Myocyte (in vitro differentiated cells): ENCODE measurements at regions not wholly inside any gene's neighbourhood (a gene's known extent, or its start where the extent isn't known, plus 50 kb on each side); places are given as distances from the start of the nearest gene placed in this dataset.
"Not testable (repeated sequence)": the region's sequence is repeated elsewhere in the genome, so short reads cannot be mapped to it uniquely, and the experiment has no call there.

ENCODE experiments used
- DNase-seq: peaks from one replicate; pipeline ENCODE4 v3.0.0-alpha.2; 2012; ENCODE audit warnings: low read depth

DNA sequence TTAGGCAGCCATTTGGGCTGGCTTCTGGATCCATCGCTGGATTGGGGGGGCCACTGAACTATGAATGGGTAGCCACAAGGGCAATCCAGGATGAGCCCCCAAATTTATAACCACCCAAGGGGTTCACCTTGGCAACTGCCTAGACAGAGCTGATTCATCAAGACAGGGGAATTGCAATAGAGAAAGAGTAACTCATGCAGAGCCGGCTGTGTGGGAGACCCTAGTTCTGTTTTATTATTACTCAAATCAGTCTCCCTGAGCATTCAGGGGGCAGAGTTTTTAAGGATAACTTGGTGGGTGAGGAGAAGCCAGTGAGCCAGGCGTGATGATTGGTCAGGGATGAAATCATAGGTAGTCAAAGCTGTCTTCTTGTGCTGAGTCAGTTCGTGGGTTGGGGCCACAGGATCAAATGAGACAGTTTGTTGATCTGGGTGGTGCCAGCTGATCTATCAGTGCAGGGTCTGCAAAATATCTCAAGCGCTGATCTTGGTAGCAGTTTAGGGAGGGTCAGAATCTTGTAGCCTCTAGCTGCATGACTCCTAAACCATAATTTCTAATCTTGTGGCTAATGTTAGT, 57.9 kb downstream of the DNAJB9 start:
- no peak for DNase-seq

DNA sequence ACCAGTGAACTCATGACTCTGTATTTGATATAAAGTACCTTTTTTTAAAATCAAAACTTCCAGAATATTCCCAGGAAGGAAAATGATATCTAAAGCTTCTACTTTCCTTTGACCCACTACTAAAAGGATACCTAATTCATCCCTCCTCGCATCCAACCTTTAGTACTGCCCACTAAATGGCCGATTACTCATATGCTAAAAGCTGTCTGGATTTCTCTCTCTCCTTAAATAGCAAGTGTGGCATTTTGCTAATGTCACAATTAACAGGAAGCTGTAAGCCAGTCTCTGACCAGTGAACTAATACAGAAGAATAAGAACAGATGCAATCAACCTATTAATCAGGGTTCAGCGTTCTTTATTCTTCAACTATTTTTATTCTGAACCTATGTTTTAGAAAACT, 59.0 kb downstream of the DNAJB9 start:
- DNase-seq: peak; percentile 39

DNA sequence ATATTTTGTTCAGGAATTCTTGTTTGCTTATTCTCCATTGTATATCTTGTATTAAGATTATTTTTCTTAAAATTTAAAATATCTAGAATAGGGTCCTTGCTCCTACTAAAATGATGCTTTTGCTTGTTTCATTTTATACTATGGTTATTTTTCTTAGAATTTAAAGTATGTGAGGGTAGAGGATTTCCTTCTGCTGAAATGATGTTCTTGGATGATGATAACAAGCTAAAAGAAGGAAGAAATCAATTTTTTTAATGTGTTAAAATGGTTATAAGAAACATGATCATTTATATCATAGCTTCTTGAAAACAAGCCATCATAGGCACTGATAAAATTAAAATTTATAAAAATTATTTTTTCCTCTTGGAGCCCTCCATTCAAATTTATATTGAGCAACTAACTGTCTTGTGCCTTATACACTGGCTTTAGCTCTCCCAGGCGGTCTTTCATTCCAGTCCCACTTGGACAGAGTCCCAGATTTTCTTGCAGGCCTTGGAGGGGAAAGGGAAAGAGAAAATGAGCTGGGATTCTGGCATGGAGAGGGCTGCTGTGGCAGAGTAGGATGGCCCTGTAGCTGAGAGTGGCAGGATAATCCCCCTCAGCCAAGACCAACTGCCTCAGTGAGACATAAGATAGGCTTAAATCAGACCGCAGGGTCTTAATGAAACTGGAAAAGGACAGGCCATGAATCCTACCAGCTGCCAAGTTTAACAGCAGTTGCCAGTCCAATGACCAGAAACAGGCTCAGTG, 60.2 kb downstream of the DNAJB9 start:
- DNase-seq: peak; percentile 88

DNA sequence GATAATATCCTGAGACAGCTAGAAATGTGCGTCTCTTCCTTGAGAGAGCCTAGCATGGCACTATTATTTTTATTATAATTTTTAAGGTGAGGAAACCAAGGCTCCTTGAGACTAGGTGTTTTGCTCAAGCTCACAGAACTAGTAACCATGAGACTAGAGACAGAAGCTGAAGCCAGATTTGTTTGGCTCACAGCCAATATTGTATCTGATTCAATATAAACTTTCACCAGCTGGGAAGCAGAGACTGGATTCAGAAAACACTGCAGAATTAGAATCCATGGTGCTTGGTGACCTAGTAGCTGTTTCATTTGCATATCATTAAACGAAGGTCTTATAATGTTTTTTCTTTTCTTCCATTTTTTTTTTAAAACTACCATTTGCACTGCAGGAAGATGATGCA, 64.4 kb downstream of the DNAJB9 start:
- no peak for DNase-seq

GRCh38 chr7:108634535-108634934, 64.9 kb downstream of the DNAJB9 start:
- DNase-seq: no peak

DNA sequence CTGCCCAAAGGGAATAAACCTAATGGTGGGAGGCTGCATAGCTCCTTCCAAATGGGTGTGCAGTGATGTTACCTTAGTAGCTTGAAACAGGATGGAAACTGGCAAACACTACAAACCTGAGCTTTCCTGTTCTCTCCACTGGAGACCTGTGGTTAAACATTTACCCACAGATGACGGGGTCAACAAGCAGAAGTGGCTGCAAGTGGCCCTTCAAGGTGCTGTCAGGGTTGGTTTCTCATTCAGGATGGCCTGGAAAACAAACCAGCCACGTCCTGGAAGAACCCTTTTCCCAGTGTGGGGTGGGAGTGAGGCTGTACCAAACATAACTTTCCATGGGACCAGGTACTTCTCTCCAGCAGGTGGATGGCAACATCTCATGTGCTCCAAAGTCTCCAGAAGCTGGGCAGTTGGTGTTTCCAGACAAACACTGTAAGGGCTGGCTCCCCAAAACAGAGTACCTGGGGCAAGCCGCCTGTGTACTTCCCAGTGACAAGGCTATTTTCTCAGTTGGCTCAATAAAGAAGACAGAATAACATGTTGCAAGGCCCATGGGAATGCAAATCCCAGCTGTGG, 67.5 kb downstream of the DNAJB9 start:
- no peak for DNase-seq

DNA sequence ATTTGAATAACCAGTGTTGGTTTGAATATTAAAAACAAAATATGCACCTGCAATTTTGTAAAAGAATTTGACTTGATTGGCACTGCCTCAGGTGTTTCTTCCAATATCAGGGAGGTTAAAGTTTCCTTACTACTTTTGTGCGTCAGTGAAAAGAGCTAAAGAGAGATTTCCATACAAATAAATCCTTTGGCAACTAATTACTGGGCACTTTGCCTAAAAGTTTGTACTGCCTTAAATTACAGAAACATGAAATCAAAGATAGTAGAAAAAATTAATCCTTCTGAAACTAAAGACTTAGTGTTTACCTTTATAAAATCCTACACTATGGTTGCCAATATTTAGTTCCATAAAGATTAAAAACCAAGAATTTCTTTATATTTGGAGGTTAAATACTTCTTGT, 72.5 kb downstream of the DNAJB9 start:
- no peak for DNase-seq

- DNase-seq: no peak
Observed at GRCh38 chr7:108643136-108643535, 73.5 kb downstream of the DNAJB9 start.

- DNase-seq: no peak
Observed at GRCh38 chr7:108648989-108649388, 79.3 kb downstream of the DNAJB9 start.

DNA sequence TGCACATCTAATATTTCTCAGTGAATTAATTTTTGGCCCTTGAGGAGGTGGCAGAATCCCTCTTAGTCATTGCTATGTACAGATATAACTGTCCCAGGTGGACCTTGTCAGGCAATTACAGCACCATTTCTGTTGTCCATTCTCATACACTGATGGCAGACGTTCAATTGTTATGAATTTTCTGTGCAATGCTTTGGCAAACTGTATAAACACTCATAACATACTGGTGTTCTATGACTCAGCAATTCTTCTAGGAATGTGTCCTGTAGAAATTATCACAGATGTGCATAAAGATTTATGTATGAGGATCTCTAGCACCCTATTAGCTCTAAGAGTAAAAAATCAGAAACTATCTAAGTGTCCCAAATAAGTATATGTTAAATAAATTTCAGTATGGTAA, 80.8 kb downstream of the DNAJB9 start:
- DNase-seq: no peak

DNA sequence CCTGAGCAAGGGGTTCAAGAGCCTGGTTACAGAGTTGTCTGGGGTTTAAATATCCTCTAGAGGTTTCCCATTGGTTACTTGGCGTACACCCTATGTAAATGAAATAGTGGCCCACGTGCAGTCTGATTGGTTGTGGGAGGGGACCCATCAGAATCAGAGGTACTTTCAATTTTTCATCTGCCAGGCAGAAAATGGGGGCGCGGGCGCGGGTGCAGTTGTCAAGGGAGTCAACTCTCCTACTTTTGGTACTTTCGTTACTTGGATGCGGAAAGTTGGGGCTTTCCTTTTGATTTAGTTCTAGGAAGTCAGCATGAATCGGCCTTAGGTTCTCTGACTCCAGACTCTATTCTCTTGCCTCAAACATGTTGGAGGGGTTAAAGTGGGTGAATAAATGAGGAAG, 83.2 kb downstream of the DNAJB9 start:
- no peak for DNase-seq

- DNase-seq: no peak
Observed at GRCh38 chr7:108653526-108653925, 83.9 kb downstream of the DNAJB9 start.

DNA sequence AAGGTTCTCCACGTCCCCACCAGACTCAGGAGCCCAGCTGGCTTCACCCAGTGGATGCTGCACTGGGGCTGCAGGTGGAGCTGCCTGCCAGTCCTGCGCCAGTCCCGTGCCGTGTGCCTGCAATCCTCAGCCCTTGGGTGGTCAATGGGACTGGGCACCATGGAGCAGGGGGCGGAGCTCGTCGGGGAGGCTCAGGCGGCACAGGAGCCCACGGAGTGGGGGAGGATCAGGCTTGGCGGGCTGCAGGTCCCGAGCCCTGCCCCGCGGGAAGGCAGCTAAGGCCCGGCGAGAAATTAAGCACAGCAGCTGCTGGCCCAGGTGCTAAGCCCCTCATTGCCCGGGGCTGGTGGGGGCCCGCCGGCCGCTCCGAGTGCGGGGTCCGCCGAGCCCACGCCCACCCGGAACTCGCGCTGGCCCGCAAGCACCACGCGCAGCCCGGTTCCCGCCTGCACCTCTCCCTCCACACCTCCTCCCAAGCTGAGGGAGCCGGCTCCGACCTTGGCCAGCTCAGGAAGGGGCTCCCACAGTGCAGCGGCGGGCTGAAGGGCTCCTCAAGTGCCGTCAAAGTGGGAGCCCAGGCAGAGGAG, 87.6 kb downstream of the DNAJB9 start:
- not testable (repeated sequence) for DNase-seq

DNA sequence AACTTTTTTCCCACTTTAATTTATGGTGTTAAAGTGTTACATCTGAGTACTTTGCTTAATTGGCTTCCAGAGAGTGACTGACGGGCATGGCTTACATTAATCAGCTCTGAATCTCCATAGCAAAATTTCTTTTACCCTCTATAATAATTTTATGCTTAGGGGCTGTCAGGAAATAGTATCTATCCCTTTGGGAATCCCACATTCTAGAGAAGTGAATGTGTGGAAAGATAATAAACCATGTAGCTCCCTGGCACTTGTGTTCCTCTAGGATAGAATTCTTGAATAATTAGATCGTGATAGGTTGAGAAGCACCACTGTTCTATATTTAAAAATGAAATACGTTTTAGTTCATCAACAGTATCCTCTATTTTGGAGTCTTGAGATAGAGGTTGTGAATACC, 89.6 kb downstream of the DNAJB9 start:
- no peak for DNase-seq

DNA sequence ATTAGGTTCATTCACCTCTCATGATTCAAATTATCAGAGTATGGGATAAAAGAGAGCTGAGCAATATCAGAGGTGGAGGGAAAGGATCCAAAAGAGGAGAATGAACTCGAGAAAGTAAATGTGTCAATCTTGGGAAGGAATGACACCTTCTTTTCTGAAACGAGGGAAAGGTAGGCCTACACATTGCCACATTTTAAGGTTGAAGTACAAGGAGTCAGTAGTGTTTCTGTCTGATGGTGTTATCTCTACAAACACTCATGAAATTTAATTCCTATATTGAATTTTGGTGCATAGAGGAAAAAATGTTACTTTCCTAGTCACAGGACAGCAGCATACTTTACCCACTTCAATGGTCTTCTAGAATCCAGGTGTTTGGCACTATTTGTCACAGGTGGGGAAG, 90.2 kb downstream of the DNAJB9 start:
- no peak for DNase-seq

DNA sequence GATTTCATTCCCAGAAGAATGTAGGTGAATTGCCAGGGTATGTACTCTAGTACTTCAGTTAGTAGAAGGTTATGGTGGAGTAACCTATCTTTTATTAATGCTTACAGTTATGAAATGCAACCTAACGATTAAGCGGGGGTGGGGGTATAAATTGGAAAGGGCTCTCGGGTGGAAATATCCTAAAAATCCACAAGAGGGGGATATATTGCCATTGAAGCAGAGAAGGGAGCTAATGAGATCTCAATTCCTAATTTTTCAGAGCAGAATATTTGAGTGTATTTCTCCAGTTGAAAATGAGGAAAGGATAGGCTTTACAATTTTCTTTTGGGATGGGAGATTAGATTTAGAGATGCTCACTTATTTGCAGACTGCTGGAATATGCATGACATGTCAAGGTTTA, 90.8 kb downstream of the DNAJB9 start:
- peak; percentile 6 for DNase-seq

DNA sequence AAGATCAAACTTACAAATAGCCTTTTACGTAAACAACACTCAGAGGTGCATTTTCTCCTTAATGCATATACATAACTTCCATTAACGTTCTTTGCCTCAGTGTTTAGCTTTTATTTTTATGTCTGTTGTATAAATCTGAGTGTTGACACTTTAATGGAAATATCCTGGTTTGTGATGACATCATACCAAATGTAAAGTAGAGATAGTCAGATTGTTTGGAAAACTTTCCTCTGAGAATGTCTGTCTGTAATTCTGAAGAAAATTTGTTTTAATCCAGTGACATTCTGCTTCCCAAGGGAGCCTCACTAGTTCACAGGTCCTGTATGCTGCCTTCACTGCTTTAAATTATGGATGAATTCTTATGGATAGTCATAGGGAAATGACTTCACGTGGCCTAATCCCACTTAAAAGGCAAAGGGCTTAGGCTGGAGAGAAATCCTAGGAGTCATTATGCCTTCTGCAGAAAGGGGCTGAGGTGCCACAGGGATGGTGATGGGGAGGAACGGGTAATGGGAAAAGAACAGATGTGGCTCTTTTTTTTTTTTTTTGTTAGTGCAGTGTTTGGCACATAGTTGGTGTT, 93.2 kb downstream of the DNAJB9 start:
- no peak for DNase-seq

DNA sequence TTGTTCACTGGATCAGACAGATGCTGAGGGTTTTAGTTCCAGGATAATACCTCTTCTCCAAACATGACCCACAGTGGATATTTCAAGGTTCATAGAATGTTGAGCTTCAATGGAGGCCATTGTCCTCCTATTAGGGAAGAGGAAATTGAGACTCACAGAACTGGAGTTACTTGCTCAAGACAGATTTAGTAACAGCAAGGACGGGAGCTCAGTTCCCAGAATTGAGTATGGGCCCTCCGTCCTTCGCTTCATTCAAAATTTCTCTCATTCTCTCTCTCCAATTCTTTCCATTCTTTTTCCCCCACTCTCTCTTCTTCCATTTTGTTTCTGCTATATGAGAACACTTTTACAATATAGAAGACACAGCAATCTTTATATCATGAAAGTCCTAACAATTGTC, 94.0 kb downstream of the DNAJB9 start:
- DNase-seq: no peak

DNA sequence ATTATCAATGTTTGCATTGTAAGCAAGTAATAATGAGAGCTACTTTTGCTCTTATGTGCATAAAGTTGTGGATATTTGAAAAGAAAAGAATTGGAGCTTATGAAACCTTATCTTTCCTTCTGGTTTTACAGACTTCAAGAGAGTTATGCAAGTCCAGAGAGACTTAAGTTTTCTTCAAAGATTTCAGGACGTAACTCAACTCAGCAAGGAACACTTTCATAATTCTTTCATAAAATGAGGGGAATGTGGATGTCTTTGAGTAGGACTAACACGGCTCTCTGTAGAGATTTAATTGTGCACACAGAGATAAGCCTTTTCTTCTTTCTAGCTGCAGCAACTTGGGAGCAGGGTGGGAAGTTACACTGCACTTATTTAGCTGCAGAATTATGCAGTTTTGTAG, 97.5 kb downstream of the DNAJB9 start:
- no peak for DNase-seq

- DNase-seq: no peak
Observed at GRCh38 chr7:108669958-108670357, 100.3 kb downstream of the DNAJB9 start.

DNA sequence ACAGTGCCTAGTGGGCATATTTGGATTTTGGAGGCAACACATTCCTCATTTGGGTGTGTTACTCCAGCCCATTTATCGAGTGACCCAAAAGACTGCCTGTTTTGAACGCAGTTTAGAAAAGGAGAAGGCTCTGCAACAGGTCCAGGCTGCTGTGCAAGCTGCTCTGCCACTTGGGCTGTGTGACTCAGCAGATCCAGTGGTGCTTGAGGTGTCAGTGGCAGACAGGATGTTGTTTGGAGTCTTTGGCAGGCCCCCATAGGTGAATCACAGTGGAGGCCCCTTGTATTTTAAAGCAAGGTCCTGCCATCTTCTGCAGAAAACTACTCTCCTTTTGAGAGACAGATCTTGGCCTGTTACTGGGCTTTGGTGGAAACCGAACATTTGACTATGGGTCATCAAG, 104.0 kb downstream of the DNAJB9 start:
- not testable (repeated sequence) for DNase-seq

- DNase-seq: peak; percentile 3
Observed at GRCh38 chr7:108684629-108685028, 115.0 kb downstream of the DNAJB9 start.
